Forelimb muscle (tissue), 1 donor: ENCODE measurements at regions not wholly inside any gene's neighbourhood (a gene's known extent, or its start where the extent isn't known, plus 50 kb on each side); places are given as distances from the start of the nearest gene placed in this dataset.

Source experiments
- DNase-seq: peaks from one replicate; pipeline ENCODE4 v3.0.0-alpha.2; 2013; ENCODE audit warnings: low read depth

DNA sequence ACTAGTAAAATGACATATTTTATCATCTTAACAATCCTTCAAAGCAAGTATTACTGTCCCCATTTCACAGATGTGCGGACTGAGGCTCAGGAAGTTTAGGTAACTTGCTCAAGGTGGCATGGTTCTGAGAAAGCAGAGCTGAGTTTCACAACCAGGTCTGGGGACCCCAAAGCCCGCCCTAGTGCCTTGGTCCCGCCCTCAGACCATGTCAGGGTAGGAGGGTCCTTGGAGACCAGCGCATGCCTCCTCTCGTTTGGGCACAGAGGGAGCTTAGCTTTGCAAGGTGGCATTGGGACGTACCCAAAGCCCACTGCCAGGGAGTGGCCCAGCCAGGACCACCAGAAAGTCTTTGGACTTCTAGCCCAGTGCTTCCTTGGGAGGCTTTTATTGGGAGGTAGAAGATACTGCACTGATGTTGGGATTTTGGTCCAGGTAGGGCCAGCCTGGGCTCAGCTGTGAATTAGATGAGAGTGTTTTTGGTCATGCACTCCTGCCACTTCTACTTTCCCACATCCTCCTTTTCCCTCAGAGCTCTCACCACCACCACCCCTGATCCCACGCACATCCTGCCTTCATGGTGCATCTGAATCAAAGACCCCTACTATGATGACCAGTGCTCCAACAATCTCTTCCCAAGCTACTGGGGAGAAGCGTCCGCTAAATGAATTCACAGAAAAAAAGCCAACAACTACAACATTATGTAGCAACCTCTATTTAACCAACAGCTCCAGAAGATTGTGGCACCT is 307.9 kb downstream of the TLE3 start:
- DNase-seq: no peak

- no peak for DNase-seq
Measured at GRCh38 chr15:69790632-69791031, 307.1 kb downstream of the TLE3 start.

DNA sequence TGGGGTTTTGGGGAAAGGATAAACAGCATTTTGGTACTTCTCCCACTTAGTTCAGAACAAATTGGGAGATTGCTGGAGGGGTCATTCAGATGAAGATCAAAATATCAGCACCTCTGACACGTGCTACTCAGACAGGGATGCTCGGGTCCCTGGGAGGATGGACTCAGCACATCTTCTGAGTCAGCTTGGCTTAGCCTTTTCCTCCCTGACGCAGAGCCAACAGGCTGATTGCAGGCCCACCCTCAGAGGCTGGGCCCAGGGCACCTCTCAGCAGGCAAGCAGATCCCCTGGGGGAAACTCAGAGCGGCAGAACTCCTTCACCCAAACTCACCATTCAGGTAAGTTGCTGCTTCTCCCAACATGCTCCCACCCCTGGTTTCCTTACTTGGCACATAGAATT is 304.9 kb downstream of the TLE3 start:
- no peak for DNase-seq

GRCh38 chr15:69793431-69793780 is 304.3 kb downstream of the TLE3 start:
- DNase-seq: no peak

GRCh38 chr15:69793781-69794451 is 303.8 kb downstream of the TLE3 start:
- DNase-seq: no peak

DNA sequence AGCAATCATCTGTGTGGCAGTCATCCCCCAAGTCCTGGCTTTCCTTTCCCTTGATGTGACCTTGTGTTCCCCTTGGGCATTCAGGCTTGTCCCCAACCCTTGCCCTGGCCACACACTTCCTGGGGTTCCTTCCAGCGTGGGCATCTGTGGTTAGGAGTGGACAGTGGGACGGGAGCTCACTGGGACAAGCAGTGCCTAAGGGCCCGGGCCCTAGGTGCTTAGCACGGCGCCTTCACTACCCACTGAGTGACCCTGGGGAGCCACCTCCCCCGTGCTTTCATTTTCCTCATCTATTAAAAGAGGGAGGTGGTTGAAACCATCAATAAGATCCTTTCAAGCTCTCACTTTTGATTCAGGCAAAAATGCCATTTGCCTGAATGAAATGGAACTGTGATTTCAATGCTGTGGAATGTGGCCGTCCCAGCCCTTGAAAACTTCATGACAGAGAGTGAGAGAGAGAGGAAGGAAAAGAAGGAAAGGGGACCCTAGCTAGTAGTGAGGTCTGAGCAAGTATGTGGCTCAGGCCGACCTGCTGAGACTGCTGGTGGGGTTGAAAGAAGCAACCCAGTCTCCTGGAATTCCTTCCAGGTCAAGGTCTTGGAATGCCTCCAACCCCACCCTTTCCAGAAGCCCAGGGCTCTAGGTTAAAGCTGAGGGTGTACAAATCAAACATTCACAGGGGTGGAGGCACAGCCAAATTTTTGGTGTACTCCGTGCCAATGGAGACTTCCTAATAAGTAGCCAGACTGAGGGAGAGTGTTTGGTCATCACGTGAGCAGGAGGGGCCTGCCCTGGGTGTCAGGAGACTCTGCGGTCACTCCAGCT is 302.9 kb downstream of the TLE3 start:
- DNase-seq: no peak

DNA sequence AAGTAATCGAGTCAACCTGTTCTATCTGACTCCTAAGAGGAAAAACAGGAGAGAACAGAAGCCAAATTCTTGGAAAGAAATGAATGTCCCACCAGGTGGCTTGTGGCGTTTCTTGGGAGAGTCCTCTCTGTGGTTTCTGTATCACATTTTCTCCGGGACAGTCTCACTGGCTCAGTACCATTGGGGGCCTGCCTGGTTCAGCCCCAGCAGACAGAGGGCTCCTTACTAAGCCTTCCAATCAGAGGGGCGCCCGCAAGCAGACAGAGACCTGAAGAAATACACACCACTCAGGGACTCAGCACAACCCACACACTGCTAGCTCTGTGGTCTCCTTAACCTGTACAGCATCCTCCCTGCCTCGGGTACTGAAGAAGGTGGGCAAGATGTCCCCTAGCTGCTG is 302.1 kb downstream of the TLE3 start:
- DNase-seq: no peak

- DNase-seq: no peak
Measured at GRCh38 chr15:69797051-69797595, 300.6 kb downstream of the TLE3 start.

- DNase-seq: no peak
Measured at GRCh38 chr15:69797615-69798014, 300.1 kb downstream of the TLE3 start.

GRCh38 chr15:69798481-69799250 is 299.1 kb downstream of the TLE3 start:
- no peak for DNase-seq

DNA sequence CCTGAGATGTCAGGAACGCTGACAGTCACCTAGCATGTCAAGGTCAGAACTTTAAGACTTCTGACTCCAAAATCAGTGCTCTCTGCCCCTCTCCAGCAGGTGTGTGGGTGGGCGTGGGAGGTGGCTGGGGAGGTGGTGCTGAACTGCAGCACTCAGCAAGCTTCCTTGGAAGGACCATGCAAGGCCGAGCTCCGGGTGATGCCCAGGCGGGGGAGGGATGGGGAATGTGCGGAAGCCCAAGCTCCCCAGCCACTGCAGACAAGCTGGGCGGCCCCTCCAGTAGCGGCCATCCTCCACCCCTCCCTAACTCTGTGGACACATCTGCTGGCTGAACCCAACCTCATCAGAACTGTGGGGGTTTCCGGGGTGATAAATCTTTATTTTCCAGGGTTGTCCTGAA is 296.6 kb downstream of the TLE3 start:
- no peak for DNase-seq

DNA sequence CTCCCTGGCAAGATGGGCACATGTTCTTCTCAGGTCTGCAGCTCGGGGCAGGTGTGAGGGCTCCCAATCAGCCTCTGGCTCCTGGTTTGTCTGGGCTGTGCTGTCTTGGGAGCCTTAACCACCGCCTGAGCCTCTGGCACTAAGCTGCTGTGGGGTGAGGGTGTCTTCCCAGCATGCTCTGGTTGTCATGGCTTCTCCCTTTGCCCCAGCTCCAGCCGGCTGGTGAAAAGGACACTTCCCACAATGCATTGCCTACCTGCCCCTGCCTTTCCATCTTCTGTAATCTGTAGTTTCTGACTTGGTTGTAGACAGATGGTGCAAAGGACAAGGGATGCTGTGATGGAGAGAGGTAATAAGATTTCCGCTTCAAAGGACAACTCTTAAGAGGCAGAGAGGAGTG is 295.3 kb downstream of the TLE3 start:
- DNase-seq: no peak

GRCh38 chr15:69804786-69805185 is 292.9 kb downstream of the TLE3 start:
- DNase-seq: no peak

DNA sequence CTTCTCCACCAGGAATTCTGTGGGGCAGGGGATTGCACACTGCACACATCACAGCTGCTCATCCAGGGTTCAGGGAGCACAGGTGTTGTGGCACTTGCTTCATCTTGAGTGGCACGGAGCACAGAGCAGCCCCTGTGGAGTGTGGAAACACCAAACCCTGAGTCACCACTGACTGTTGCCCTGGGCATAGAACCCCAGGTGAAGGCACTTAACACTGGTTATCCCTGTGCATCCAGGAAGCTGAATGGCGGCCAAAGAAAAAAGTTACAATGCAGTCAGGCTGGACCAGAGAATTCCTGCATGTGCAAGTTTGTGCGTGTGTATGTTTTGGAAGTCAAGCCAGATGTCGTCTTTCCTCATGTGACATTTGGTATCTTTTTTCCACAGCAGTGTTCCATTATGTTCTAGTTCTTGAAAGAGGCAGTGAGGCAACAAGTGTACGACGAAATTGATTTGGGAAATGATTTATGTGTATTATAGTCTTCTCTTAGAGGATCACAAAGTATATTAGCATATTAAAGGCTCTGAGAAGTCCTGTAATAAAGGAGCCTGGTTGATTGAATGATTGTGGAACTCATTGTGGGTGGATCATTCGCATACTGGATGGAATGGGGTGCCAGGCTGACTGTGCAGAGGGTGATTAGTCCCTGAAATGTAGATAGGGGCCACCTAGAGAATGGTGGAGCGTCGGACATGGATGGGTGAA is 292.3 kb downstream of the TLE3 start:
- DNase-seq: no peak

DNA sequence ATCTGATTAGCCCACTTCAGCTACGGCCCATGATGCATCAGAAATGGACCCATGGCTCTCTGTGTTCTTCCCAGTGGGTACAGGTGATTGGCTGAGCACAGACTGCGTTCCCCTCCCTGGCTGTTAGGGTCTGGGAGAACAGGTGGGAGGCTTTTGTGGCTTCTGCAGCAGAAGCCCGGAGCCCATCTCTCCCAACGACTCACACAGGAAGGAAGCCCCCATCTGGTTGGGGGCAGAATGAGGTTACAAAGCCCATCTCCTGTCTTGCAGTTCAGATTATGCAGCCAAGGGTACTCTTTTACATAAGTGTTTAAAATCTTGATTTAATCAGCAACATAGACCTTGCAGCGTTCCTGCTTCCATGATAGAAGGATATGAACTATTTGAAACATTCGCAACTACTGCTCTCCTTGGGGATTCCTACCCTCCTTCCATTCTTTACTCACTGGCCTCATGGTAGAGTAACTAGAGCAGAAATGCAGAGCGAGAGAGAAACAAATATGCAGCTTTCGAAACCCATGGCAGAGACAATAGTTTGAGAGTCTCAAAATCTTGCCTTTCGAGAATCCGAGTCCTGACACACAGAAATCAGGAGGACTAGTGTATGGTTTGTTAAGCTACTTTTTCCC is 291.3 kb downstream of the TLE3 start:
- DNase-seq: no peak

- no peak for DNase-seq
Measured at GRCh38 chr15:69807721-69808120, 290.0 kb downstream of the TLE3 start.

GRCh38 chr15:69808756-69809155 is 289.0 kb downstream of the TLE3 start:
- DNase-seq: no peak

DNA sequence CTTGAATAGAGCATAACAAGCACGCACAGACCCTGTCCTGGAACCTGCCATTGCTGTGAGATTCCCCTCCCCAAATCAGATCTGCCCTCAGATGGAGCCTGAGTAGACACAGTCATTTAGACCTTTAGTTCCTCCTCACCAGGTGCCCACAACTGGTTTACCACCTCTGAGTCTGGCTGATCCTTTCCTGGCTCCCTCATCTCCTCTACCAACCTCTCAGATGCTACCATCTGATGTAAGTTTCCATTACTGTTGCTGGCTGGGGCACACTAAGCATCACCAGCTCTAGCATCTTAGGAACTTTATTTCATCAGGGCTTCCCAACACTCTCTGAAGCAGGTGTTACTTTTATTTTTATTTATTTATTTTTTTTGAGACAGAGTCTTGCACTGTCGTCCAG is 288.3 kb downstream of the TLE3 start:
- DNase-seq: no peak

DNA sequence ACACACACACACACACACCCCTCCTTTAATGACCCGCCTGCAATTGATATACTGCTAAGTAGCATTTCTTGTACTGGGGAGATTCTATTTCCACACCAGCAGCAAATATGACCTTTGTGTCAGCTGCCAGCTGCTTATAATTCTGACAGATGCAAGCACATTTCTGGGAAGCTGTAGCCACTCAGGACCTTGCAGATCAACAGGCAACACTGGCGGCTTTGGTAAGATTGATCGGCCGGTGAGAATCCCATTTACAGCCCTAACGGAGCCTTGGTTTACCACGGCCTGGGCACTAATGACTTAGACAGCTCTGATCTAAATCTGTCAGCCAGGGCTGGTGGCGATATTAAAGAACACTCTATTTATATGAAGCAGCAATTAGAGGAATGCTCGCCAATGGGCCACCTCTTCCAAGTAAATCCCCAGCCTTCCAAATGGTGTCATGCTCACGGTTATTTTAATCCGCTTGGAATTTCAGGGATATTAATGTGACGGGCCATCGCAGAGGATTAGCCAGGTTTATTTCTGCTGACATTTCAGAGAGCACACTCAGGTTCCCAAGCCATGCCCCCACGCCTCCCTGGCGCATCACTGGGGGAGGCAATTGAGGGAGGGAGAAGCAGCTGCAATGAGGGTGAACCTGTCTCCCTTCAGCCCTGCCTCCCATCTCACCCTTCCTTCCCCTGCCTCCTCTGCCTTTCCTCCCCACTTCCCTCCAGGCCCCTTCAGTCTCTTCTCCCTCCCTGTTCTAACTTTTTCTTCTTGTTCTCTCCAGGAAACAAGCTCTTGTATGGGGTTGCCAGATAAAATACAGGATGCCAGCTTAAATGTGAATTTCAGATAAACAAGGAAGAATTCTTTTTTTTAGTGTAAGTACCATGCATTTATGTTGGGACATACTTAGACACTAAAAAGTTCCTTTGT is 287.0 kb downstream of the TLE3 start:
- no peak for DNase-seq

DNA sequence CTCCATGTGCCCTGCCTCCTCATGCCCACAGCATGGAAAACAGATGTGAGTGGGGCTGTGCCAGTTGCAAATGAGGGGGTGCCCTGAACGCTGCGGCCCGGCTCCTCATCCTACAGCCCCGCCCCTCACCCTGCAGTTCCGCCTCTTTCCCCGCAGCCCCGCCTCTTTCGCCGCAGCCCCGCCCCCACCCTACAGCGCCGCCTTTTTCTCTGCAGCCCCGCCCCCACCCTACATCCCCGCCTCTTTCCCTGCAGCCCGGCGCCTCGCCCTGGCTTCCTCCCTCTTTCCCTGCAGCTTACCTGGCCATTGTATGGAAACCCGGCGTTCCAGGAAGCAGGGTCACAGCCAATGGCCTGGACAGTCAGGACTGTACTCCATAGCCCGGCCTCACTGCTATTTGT is 284.9 kb downstream of the TLE3 start:
- no peak for DNase-seq
